CD8-positive, alpha-beta memory T cell (primary cell): ENCODE measurements at regions not wholly inside any gene's neighbourhood (a gene's known extent, or its start where the extent isn't known, plus 50 kb on each side); places are given as distances from the start of the nearest gene placed in this dataset.

ENCODE experiments used
- CTCF ChIA-PET: fragments of 350-600 bp; sonication (Branson Sonifier 250); formaldehyde crosslinking; loops from one replicate; lab custom pipeline; 2021; ENCODE audit warnings: antibody characterized with exemption; lab: Charles Lee
- POLR2A ChIA-PET: fragments of 350-600 bp; sonication (Branson Sonifier 250); formaldehyde crosslinking; loops from one replicate; lab custom pipeline; 2021; ENCODE audit warnings: antibody characterized with exemption; lab: Charles Lee
- DNase-seq, 5 donors: peaks; one replicate each; pipeline versions ENCODE4 v3.0.0 to v3.0.0-alpha.2; 2020 to 2022; ENCODE audit warnings: mixed read lengths in 1 of 5
- H3K27ac ChIP-seq: one replicate; pipeline ENCODE4 v1.7.0; 2013; ENCODE audit warnings: low read depth, mild to moderate bottlenecking, low read length, moderate library complexity
- H3K27me3 ChIP-seq: 2 replicates; pipeline ENCODE4 v1.7.0; 2013; ENCODE audit warnings: low read length, mild to moderate bottlenecking; ENCODE audit not compliant: insufficient read depth, poor library complexity, severe bottlenecking
- H3K36me3 ChIP-seq: 2 replicates; pipeline ENCODE4 v1.7.0; 2013; ENCODE audit warnings: mild to moderate bottlenecking, low read length, moderate library complexity; ENCODE audit not compliant: insufficient read depth
- H3K4me1 ChIP-seq: 2 replicates; pipeline ENCODE4 v1.7.0; 2013; ENCODE audit warnings: mild to moderate bottlenecking, low read length, moderate library complexity; ENCODE audit not compliant: insufficient read depth
- H3K4me3 ChIP-seq: 2 replicates; pipeline ENCODE4 v1.7.0; 2013; ENCODE audit warnings: mild to moderate bottlenecking, low read length
- H3K9me3 ChIP-seq: 2 replicates; pipeline ENCODE4 v1.7.0; 2013; ENCODE audit warnings: mild to moderate bottlenecking, low read length
- H3K27ac Mint-ChIP-seq, 8 donors: one replicate each; pipeline ENCODE4 v1.8.0; 2020 to 2021; ENCODE audit warnings: mixed read lengths in 8 of 8, mild to moderate bottlenecking in 6 of 8, inconsistent platforms in 3 of 8, moderate library complexity in 3 of 8
- H3K27me3 Mint-ChIP-seq, 2 donors: one replicate each; pipeline ENCODE4 v1.8.0; 2020 to 2021; ENCODE audit warnings: mixed read lengths in 2 of 2, mild to moderate bottlenecking in 1 of 2, moderate library complexity in 1 of 2
- H3K36me3 Mint-ChIP-seq, 3 donors: one replicate each; pipeline ENCODE4 v1.8.0; 2020 to 2021; ENCODE audit warnings: mixed read lengths in 3 of 3, inconsistent platforms in 1 of 3, mild to moderate bottlenecking in 1 of 3
- H3K4me1 Mint-ChIP-seq, 3 donors: one replicate each; pipeline ENCODE4 v1.8.0; 2020 to 2021; ENCODE audit warnings: mixed read lengths in 3 of 3, inconsistent platforms in 1 of 3, mild to moderate bottlenecking in 1 of 3
- H3K4me3 Mint-ChIP-seq, 7 donors: one replicate each; pipeline ENCODE4 v1.8.0; 2020 to 2021; ENCODE audit warnings: mixed read lengths in 7 of 7, mild to moderate bottlenecking in 6 of 7, moderate library complexity in 4 of 7, inconsistent platforms in 2 of 7
- H3K9me3 Mint-ChIP-seq, 5 donors: one replicate each; pipeline ENCODE4 v1.8.0; 2020 to 2022; ENCODE audit warnings: mixed read lengths in 5 of 5, mild to moderate bottlenecking in 3 of 5, moderate library complexity in 2 of 5, inconsistent platforms in 1 of 5

DNA sequence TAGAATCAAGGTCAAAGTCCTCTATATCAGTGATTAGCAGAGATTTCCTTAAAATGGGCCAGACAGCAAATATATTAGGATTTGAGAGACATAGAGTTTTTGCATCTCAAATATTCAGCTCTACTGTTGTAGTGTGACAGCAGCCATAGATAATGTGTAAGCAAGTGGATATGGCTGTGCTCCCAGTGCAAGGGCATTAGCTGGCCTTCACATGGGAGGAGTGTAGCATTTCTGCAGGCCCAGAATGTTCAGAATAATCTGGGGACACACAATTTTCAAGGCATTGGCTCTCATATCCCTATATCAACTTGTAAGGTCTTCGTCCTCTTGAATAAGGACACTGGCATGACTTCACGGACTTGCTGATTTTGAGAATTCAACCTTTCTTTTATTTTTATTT lies 402.3 kb upstream of the ADAMTS5 start:
- no peaks in the 10 kb centered on the region for H3K36me3 Mint-ChIP-seq
- POLR2A ChIA-PET = no interaction called here
- CTCF ChIA-PET = no interaction called here
- no peak for DNase-seq
- H3K4me3 Mint-ChIP-seq = no peak overlapping the region
- Histone ChIP-seq H3K4me1 (no peaks in the 10 kb centered on the region), H3K4me3 (no peak overlapping the region), H3K27ac (no peak overlapping the region), H3K9me3 (no peaks in the 10 kb centered on the region), H3K36me3 (no peaks in the 10 kb centered on the region), H3K27me3 (no peaks in the 10 kb centered on the region)
- H3K4me1 Mint-ChIP-seq = no peaks in the 10 kb centered on the region
- no peaks in the 10 kb centered on the region for H3K27me3 Mint-ChIP-seq
- H3K9me3 Mint-ChIP-seq = peaks cover 0 to 15% (median 8%) of the 10 kb centered on the region in 5 donors
- no peak overlapping the region for H3K27ac Mint-ChIP-seq

- no peaks in the 10 kb centered on the region for H3K9me3 ChIP-seq
- H3K27ac Mint-ChIP-seq = no peak overlapping the region
- H3K4me3 ChIP-seq = no peak overlapping the region
- DNase-seq = no peak
- no peak overlapping the region for H3K4me3 Mint-ChIP-seq
- POLR2A ChIA-PET = no interaction called here
- no peaks in the 10 kb centered on the region for H3K36me3 ChIP-seq
- H3K27me3 ChIP-seq = no peaks in the 10 kb centered on the region
- H3K27ac ChIP-seq = no peak overlapping the region
- peaks cover 0 to 15% (median 5%) of the 10 kb centered on the region in 5 donors for H3K9me3 Mint-ChIP-seq
- H3K4me1 ChIP-seq = no peaks in the 10 kb centered on the region
- H3K36me3 Mint-ChIP-seq = no peaks in the 10 kb centered on the region
- no peaks in the 10 kb centered on the region for H3K27me3 Mint-ChIP-seq
- no peaks in the 10 kb centered on the region for H3K4me1 Mint-ChIP-seq
- CTCF ChIA-PET = no interaction called here
Measured at GRCh38 chr21:27366646-27367235, 399.9 kb upstream of the ADAMTS5 start.

DNA sequence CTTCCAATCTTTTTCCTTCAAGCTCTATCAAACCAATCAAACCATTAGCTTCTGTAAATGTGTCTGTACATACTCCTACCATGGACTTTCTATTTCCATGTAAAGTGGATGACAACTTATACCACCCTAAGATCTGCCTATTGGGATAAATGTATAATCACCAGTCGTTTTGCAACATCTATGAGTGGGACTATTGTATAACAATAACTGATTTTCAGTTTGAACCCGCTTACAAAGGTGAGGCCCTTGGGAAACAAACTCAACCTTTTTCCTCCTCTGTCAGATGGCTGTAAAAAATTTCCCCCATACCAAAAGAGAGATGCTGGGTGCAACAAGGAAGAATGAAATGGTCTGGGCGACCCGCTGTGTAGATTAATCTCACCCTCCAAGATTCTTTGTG lies 399.1 kb upstream of the ADAMTS5 start:
- Histone ChIP-seq H3K9me3 (no peaks in the 10 kb centered on the region), H3K27me3 (no peaks in the 10 kb centered on the region), H3K27ac (no peak overlapping the region), H3K36me3 (no peaks in the 10 kb centered on the region), H3K4me1 (no peaks in the 10 kb centered on the region), H3K4me3 (no peak overlapping the region)
- ChIA-PET CTCF (no interaction called here), POLR2A (no interaction called here)
- Mint-ChIP-seq H3K4me3 (no peak overlapping the region), H3K9me3 (peaks cover 0 to 15% (median 4%) of the 10 kb centered on the region in 5 donors), H3K27ac (no peak overlapping the region), H3K27me3 (no peaks in the 10 kb centered on the region), H3K4me1 (no peaks in the 10 kb centered on the region), H3K36me3 (no peaks in the 10 kb centered on the region)
- DNase-seq = no peak

DNA sequence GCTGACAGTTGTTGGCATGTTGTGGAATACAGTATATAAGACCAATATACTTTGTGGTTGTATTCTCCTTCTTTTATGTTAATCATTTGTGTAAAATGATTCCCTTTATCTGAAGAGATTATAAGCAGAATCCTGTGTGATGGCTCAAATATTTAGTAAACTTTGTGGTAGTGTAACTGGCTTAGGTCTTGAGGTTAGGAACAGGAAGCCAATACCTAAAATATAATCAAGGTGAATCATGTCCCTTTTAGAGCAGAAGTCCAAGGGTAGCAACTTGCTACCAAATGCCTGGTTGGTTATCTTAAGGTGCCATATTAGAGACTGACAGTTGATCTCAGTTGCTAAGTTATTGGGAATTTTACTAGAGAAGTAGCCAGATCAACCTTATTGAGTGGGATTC lies 398.5 kb upstream of the ADAMTS5 start:
- no peaks in the 10 kb centered on the region for H3K27me3 ChIP-seq
- Mint-ChIP-seq H3K27me3 (no peaks in the 10 kb centered on the region), H3K4me1 (no peaks in the 10 kb centered on the region), H3K27ac (no peak overlapping the region), H3K36me3 (no peaks in the 10 kb centered on the region), H3K9me3 (peaks cover 0 to 15% (median 4%) of the 10 kb centered on the region in 5 donors), H3K4me3 (no peak overlapping the region)
- no peak overlapping the region for H3K4me3 ChIP-seq
- H3K4me1 ChIP-seq = no peaks in the 10 kb centered on the region
- POLR2A ChIA-PET = no interaction called here
- CTCF ChIA-PET = no interaction called here
- H3K27ac ChIP-seq = no peak overlapping the region
- no peaks in the 10 kb centered on the region for H3K9me3 ChIP-seq
- DNase-seq = no peak
- H3K36me3 ChIP-seq = no peaks in the 10 kb centered on the region

DNA sequence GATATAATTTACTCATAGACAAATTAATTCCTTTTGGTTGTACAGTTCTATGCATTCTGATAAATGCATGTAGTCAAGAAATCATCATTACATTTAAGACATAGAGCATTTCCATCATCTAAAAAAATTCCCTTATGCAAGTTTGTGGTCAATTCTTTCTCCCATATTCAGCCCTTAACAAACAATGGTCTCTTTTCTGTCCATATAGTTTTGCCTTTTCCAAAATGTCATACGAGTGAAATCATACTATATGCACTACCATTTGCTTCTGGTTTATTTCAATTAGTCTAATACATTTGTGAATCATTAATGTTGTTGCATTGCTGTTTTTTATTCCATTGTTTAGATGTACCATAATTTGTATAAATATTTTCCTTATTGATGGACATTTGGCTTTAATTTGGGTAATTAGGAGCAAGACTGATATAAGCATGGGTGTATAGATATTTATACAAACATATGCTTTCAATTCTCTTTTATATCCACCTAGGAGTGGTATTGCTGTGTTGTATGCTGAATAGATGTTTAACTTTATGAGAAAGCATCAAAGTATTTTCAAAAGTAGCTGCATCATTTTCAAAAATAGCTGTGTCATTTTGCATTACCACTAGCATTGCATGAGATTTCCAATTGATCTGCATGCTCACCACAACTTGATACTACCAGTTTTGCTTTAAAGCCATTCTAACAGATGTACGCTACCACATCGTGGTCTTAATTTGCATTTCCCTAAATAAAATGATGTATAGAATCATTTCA lies 397.0 kb upstream of the ADAMTS5 start:
- POLR2A ChIA-PET = no interaction called here
- no peaks in the 10 kb centered on the region for H3K9me3 ChIP-seq
- no peaks in the 10 kb centered on the region for H3K4me1 ChIP-seq
- Mint-ChIP-seq H3K4me1 (no peaks in the 10 kb centered on the region), H3K27me3 (no peaks in the 10 kb centered on the region), H3K27ac (no peak overlapping the region), H3K36me3 (no peaks in the 10 kb centered on the region), H3K9me3 (peaks cover 0 to 15% (median 4%) of the 10 kb centered on the region in 5 donors), H3K4me3 (no peak overlapping the region)
- no peak for DNase-seq
- no peak overlapping the region for H3K27ac ChIP-seq
- no peaks in the 10 kb centered on the region for H3K27me3 ChIP-seq
- no peak overlapping the region for H3K4me3 ChIP-seq
- H3K36me3 ChIP-seq = no peaks in the 10 kb centered on the region
- CTCF ChIA-PET = no interaction called here

DNA sequence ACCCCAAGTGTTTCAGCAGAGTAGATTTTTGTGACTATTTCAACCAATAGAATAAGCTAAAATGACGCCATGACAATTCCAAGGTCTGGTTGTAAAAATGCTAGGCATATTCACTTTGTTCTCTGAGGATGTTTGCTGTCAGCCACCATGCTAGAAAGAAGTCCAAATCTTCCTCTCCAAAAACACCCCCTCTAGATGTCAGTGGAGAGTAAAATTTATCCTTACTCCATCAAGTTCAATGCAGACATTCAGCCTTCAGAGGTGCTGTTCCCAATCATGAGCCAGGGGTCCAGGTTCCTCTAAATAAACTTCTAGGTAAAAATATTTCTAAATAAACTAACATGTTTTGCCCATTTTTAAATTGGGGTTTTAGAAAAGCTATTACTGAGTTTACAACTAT lies 395.4 kb upstream of the ADAMTS5 start:
- H3K9me3 Mint-ChIP-seq = peaks cover 0 to 11% (median 4%) of the 10 kb centered on the region in 5 donors
- CTCF ChIA-PET = no interaction called here

DNA sequence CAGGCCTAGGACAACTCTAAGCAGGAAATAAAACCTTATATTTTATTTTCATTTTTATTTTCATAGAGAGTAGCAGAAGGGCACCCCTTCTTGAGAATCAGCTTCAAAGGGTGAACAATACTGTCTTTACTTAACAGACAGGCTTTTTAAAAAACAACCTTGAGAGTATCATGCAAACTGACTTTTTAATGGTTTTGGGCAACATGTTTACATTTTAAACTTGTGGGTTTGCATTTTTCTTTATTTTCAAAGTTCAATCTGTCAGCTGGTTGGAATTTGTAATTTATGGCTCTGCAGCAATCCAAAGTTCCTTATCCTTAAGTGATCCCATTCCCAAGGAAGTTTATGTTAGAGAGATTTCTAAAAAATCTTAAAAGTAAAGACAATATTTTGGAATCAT lies 392.3 kb upstream of the ADAMTS5 start:
- Histone ChIP-seq H3K36me3 (no peaks in the 10 kb centered on the region), H3K9me3 (no peaks in the 10 kb centered on the region), H3K4me1 (no peaks in the 10 kb centered on the region), H3K27me3 (no peaks in the 10 kb centered on the region), H3K27ac (no peak overlapping the region), H3K4me3 (no peak overlapping the region)
- ChIA-PET CTCF (no interaction called here), POLR2A (no interaction called here)
- no peaks in the 10 kb centered on the region for H3K4me1 Mint-ChIP-seq
- H3K4me3 Mint-ChIP-seq = no peak overlapping the region
- H3K9me3 Mint-ChIP-seq = peaks cover 0 to 13% (median 2%) of the 10 kb centered on the region in 5 donors
- H3K27ac Mint-ChIP-seq = no peak overlapping the region
- H3K27me3 Mint-ChIP-seq = no peaks in the 10 kb centered on the region
- no peak for DNase-seq
- H3K36me3 Mint-ChIP-seq = no peaks in the 10 kb centered on the region

More for the DNA sequence above, 395.4 kb upstream of the ADAMTS5 start:
- no peaks in the 10 kb centered on the region for H3K36me3 ChIP-seq
- Mint-ChIP-seq H3K27me3 (no peaks in the 10 kb centered on the region), H3K4me3 (no peak overlapping the region), H3K36me3 (no peaks in the 10 kb centered on the region), H3K27ac (no peak overlapping the region), H3K4me1 (no peaks in the 10 kb centered on the region)
- no peaks in the 10 kb centered on the region for H3K9me3 ChIP-seq
- H3K4me1 ChIP-seq = no peaks in the 10 kb centered on the region
- POLR2A ChIA-PET = no interaction called here
- H3K27me3 ChIP-seq = no peaks in the 10 kb centered on the region
- H3K27ac ChIP-seq = no peak overlapping the region
- DNase-seq = no peak
- H3K4me3 ChIP-seq = no peak overlapping the region

DNA sequence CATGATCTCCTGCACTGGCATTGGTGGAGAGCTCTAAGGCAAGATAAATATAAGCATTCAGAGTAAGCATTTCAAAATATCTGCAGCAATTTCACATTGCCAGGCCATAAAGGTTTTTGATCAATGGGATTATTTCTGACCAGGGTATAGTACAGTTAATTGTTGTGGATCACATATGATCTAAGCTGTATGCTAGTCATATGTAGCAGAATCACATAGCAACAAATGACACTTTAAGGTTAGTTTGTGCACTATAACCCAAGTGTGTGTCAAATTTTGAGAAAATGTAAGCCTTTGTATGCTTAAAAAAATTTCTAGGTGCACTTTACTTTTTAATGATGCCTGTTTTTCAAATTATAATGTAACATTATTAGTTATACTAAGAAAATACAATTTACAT lies 386.0 kb upstream of the ADAMTS5 start:
- Histone ChIP-seq H3K27ac (no peak overlapping the region), H3K4me1 (no peaks in the 10 kb centered on the region), H3K9me3 (no peaks in the 10 kb centered on the region), H3K36me3 (no peaks in the 10 kb centered on the region), H3K4me3 (no peak overlapping the region), H3K27me3 (no peaks in the 10 kb centered on the region)
- H3K27me3 Mint-ChIP-seq = no peaks in the 10 kb centered on the region
- no peak overlapping the region for H3K4me3 Mint-ChIP-seq
- H3K9me3 Mint-ChIP-seq = peaks cover 0 to 16% (median 6%) of the 10 kb centered on the region in 5 donors
- POLR2A ChIA-PET = no interaction called here
- CTCF ChIA-PET = no interaction called here
- no peak overlapping the region for H3K27ac Mint-ChIP-seq
- H3K4me1 Mint-ChIP-seq = no peaks in the 10 kb centered on the region
- no peaks in the 10 kb centered on the region for H3K36me3 Mint-ChIP-seq
- DNase-seq = no peak
